GM18858 (cell line): ENCODE measurements at regions not wholly inside any gene's neighbourhood (a gene's known extent, or its start where the extent isn't known, plus 50 kb on each side); places are given as distances from the start of the nearest gene placed in this dataset.
"Not testable (repeated sequence)": the region's sequence is repeated elsewhere in the genome, so short reads cannot be mapped to it uniquely, and the experiment has no call there.

Source experiments
- ATAC-seq: cut with Tn5 transposase; IDR thresholded peaks from one replicate; pipeline ENCODE4 v1.9.1; 2021; ENCODE audit not compliant: unreplicated experiment

DNA sequence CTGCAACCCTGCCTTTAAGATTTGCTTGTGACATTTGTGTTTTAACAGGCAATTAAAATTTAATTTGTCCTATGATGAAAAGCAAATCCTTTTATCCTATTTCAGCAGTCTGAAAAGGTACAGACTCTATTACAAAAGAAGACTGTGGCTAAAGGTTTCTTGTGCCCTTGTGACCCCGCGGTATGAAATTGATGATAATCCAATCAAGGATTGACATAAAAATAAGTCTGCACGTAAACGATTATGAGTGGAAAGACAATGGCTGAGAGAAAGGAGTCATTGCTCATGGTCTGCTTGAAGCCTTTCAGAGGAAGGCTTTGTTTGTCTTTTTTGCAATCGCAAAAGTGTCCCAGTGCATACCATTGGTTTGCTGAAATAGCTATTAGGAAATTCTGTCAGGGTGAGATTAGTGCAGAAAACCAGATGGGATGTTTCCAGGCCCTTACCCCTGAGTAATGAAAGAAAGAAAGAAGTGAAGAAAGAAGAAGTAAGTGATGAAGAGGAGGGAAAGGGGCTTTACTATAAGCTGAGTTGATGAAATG is 867.8 kb upstream of the CDH8 start:
- no peak for ATAC-seq

DNA sequence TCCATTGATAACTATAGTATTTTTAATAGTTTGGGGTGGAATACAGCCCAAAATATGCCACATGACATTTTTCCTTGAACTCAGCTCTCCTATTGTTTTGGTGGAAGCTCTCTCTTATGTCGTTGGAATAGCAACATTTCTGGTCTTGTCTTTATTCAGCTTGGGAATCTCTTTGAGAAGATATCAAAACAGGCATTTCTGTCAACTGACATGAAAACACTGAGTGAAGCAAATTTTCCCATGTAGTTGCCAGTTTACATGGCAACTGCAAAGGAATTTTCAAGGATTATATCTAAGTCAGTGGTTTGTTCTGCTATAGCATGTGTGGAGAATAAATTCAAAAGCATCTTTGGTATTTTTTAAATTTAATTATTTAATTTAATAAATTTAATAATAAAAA is 863.5 kb upstream of the CDH8 start:
- no peak for ATAC-seq

DNA sequence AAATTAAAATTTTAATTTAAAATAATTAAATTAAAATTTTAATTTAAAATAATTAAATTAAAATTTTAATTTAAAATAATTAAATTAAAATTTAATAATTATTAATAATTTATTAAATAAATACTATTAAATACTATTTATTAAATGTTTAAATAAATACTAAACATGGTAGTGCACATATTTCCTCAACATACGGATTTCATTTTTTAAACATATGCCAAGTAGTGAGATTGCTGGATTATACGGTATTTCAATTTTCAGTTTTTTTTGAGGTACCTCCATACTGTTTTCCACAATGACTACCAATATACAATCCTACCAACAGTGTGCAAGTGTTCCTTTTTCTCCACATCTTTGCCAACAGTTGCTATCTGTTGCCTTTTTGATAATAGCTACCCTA is 852.9 kb upstream of the CDH8 start:
- ATAC-seq: no peak

DNA sequence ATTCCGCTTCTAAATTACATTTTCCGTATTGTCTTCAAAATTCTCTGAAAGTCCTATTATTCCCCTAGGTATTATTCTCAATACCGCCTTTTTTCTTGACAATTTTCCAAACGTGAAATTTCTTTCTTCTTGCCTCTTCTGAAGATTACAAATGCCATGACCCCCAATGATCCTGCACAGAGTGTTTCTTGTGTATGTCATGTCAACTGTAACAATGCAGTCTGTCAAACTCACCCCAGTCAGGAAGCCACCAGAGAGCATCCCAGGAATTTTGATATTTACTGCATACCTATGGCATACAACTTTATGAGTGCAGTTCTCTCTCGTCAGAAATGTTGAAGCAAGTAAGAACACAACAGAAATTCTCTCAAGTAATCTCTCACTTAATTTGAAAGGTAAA is 847.3 kb upstream of the CDH8 start:
- ATAC-seq: no peak

DNA sequence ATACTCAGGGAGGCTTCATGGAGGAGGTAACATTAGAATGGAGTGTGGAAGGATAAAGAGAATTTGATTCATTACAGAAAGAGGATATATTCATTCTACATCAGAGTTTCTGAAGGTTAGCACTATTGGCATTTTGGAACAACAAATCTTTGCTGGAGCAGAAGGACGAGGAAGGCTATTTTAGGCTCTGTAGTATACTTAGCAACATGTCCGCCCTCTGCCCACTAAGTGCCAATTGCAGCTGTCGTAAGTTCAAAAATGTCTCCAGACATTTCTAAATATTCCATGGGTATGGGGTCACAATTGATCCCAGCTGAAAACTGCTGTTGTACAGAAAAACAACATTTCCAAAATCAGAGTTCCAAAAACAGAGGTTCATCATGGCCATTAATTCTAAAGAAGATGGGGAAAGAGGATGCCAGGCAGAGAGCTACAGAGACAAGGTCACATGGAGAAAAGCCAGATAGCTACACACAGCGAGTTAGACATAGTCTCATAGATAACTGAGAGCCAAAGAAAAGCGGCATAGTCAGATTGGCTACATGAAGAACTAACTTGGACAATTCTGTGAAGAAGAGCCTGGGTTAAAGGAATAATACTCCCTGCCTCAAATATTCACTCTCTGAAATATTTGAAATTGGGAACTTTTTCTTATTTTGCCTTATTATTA is 846.4 kb upstream of the CDH8 start:
- no peak for ATAC-seq

DNA sequence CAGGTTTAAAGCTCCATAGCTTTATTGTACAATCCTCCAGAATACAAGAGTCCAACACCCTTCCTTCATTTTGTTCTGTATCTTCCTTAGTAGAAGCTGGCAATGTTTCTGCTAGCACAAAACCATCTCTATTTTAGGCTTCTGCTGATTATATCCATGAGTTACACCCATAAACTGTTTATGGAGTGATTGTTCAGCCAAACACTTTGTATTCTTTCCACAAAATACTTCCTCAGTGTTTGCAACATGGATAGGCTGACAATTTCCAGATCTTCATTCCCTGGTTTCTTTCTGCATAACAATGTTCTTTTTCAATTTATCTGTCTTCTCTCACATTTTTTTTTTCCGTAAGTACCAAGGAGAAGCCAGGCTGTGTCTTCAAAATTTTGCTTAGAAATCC is 839.9 kb upstream of the CDH8 start:
- no peak for ATAC-seq

DNA sequence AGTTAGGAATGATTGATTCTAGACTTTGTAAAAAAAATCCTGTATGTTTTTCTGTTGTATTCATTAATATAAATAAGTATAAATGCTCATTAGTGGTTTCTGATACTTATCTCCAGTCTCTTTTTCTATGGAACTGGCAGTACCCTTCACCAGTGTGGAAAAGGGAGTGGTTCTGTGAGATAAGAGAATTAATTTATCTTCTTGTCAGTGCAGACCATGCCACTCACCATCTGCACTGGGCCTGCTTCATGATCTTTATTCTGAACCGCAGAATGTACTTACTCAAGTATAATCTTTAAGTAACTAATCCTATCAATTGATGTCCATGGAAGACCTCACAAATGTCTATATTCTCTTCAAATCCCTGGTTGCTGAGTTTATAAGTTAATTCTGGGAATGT is 836.1 kb upstream of the CDH8 start:
- ATAC-seq: no peak

DNA sequence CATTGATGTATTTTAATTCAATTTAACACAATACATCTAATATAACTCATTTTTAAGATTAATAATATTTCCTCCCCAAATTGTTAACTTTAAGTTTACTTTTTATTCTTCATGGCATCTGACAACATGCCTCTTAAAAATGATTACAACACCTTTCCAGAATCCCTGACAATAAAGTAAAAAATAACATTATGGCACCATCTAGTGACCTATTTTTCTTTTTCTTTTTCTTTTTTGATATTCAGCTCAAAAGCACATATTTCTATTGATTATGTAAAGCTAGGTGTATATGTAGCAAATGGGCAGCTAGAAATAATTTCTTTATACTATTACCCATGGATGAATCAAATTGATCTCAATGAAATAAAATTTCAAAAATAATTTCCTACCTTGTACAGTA is 834.3 kb upstream of the CDH8 start:
- no peak for ATAC-seq

DNA sequence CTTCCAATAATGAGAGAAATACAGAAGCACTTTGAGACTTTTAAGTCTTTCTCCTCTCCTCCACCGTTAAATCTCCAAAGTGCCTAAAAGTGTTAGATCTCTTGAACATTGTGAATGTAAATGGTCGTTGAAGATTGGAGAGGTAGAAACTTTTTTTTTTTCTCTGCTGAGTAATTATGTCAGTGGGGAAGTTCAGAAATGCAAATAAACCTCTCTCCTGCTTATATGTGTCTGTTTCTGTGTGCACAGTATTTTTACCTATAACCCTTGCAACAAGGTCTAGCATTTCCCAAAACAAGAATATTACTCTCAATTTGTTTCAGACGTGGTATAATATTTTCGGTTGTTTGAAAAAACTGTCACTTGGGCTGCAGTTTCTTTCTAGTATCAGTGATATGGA is 833.6 kb upstream of the CDH8 start:
- peak; percentile 46 for ATAC-seq

DNA sequence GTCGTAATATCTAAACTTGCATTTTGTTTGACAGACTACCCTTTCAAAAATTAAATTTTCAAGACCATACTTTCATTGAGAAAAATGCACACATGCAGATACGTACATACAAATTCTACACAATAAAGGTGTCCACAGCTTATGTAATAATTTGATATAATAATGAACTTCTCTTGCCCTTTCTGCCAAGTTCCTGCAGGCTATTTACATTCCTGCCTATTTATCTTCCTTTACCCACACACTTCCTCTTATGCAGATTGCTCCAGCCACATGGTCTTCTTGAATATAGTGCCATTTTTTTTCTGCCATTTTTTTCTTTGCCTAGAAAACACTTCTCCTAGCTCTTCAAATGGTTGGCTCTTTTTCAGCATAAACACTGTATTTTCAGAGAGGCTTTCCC is 826.9 kb upstream of the CDH8 start:
- no peak for ATAC-seq

DNA sequence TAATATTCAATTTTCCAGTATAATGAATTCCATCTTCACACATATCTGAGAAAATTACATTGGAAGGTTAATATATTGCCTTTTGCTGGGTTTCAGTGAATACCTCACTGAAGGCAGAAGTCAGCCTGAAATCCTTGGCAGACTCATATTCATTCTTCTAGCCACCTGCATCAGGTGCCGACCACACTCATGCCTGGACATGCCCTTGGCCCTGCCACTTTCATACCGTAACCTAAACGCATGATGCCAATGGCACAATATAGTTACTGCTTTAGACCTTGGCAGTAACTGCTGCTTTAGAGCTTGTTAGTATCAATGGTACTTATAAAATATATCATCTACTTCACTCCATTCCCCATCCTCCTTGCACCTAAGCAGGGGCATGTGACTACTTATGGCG is 817.6 kb upstream of the CDH8 start:
- ATAC-seq: no peak

DNA sequence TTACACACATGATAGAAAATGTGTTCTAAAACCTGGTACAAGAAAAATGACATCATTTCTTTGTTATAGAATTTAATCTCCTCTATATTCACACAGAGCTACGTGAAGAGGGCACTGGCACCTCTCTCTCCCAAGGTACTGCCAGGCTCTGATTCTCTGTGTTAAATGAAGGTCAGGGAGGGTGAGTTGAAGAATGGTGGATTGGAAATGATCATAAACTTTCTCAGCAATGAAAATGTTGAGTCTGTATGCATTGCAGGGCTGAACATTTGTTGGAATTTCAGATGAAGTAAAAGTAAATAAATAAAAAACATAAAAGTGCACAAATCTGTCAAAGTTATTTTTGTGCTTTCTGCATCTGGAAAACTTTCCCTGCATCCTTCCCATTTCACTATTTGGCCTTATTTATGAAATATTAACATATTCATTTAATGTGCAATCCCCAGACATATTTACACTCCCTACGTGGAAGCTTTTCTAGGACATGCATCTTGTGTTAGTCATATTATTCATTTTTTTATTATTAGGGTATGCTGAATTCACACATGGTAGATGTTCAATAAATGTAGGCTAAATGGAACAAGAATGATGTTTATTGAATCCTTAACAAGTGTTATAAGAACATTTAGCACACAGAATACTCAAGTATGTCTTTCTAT is 810.3 kb upstream of the CDH8 start:
- no peak for ATAC-seq

DNA sequence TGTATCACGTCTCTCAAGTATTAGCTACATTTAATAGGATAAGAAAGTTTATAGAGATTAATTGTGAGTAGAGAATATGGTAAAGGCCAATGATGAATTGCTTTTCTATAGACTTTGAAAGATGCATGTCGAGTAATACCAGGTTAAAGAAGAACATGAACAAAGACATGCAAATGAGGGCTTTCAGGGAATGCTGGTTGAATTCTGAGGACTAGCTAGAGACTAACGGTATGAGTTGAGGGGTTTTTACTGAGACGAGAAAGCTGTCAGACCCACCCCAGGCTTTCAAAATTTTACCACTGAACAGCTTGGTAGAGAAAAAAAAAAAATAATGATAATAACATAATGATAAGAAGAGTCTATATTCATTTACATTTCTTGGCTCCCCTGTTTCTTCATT is 796.0 kb upstream of the CDH8 start:
- no peak for ATAC-seq

DNA sequence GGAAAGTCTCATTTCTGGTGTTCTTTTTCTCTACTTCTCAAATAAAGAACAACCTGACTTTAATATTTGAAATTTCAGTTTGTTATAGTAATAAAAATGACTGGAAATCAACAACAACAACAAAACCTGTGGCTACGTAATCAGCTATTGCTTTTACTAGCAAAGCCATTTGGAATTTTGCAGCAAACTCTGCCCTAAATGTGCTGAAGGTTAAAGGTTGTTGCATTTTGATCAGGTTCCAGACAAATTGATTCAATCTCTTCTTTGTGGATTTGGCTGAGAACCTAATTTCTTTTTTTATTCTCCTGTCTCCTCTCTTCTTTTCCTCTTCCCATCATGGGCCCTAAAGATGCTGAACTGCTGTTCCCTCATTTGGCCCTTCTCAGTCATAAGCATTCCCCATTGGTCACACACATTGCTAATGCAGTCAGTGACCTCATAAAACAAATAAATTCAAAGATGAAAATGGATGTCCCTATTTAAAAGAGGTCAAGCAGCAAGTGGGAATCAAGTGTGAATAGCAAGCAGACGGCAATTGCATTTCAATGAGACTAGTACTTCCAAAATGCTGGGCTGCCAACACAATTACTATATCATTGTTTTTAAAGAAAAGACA is 795.1 kb upstream of the CDH8 start:
- ATAC-seq: no peak

DNA sequence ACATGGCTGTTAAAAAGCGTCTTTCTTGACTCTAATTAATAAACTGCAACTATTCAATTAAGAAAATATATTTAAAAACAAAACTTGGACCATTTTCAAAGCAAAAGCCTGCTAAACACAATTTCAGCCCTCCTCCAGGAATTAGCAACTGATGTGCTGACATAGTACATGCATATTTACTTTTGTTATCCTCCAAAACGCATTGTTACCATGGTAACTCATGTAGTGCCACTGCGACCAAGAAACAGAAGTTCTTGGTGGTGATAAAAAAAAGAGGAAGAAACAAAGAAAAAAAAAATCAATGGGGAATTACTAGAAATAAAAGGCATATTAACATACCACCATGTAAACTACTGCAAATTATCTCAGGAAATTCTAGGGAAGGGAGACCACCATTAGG is 793.4 kb upstream of the CDH8 start:
- ATAC-seq: no peak

DNA sequence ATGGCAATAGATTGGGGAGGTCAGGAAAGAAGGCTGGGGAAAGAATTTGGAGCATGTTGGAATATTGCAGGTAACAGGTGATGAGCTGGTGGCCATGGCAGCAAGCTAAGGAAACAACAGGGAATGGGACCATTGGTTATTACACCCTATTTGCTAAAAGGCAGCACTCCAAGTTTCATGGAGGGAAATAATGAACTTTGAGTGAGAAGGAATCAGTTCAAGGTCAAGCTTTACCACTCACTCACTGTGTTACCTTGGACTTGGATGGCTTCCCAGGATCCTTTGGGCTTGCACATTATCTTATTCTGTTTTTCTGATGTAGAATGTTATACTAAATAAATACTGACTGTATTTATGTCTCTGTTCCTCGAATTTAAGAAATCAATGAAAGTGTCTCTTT is 792.8 kb upstream of the CDH8 start:
- no peak for ATAC-seq

DNA sequence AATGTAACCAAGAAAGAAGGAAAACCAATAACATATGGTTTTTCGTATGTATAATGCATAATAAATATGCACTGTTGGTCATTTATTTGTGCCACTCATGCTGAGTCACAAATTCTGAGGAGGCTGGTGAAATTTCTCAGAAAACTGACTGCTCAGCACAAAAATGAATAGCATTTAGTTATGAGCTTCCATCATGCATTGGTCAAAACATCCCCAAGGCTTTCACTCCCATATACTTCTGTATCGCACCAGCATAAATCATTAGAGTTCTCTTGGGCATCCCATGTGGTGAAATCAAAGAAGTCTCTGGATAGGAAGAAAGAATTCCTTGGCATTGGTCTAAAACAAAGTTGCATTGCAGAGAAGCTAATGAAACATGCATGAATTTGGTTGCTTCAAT is 785.6 kb upstream of the CDH8 start:
- no peak for ATAC-seq

DNA sequence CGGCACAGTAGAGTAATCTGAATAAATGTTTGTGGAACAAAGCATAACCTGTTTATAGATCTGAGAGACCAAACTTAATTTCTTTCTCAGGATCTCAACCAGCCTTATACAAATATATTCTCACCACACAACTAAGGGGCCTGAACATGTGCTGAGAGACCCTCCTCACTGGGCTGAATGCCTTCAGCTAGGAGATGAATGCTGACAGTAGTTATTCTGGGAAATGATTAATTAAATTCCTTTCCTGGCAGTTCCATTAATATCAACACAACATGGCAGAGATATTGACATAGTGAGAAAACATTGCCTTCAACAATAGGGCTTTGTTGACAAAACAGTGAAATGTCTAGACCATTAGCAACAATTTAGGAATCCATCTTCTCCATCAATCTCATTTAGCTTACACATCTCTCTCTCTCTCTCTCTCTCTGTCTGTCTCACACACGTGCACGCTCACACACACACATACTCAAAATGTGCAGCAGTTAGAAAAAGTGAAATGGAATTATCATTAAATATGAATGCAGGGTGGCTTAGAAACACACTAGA is 780.8 kb upstream of the CDH8 start:
- no peak for ATAC-seq

DNA sequence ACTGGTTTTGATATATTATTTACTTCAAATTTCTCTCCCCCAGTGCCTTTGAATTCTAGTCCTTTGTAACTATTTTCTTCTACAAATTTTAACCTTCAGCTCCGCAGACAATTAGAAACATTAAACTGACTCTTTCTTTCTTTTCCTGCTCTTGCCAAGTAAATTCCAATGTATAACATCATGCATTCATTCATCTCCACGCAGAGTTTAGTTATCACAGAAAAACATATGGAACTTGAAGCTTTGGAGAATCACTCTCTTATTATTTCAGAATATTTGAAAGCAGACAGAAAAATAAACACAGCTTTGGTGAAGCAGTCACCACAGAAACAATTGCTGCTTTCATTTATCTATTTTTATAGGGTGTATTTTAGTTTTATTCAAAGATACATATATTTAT is 778.7 kb upstream of the CDH8 start:
- no peak for ATAC-seq

DNA sequence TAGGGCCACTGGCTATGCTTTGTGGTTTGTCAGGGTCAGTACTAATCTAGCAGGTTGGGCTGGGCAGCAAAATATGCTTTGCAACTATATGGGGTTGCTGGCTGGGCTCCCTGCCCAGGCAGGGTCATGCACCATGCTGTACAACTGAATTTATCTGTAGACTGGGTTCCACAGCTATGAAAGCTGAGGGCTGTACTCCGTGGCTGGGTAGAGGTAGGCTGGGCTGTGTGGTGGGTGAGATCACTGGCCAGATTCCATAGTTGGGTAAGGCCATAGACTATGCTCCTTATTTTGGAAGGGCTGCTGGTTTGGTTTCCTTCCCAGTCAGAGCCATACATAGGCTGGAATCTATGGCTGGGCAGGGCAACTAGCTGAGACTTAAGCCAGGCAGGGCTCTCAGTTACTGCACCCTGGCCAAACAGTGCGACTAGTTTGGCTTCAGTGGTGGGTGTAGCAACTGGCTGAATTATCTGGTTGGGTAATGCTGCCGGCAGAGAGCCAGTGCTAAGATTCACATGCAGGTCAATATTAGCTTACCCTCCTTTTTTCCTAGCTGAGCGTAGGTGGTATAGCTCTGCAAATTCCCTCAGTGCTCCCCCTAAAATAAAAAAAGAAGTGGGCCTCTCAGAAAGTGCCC is 769.1 kb upstream of the CDH8 start:
- ATAC-seq: no peak

DNA sequence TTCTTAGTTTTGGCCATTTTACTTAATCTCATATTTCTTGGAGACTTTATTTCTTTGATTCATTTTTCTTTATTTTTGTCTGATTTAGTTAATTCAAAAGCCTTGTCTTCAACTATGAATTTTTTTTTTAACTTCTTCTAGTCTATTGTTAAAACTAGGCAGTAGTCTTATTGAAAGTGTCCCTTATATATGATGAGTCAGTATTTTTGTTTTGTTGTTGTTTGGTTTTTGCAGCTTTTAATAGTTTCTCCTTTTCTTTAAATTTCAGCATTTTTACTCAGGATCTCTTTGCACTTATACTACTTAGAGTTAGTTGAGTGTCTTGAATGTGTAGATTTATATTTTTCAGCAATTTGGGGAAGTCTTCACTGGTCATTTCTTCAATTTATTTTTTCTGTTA is 758.5 kb upstream of the CDH8 start:
- no peak for ATAC-seq

DNA sequence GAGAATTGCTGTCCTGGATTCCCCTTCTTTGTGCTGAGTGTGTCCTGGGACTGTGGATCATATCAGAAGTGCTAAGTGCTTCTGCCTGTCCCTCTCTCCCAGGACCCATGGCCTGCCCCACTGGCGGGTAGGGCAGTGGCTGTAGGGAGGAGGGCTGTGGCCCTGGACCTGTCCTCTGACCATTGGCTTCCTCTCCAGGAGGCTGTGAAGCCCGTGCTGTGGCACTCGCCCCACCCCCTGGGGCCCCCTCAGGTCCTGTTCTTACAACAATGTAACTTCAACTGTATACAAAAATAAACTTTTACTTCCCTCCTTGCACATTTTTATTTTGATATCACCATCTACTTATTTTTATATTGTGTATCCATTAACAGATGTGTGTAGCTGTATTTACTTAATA is 743.8 kb upstream of the CDH8 start:
- ATAC-seq: not testable (repeated sequence)
